ENCODE measurements at regions not wholly inside any gene's neighbourhood (a gene's known extent, or its start where the extent isn't known, plus 50 kb on each side); places are given as distances from the start of the nearest gene placed in this dataset.
"Not testable (repeated sequence)": the region's sequence is repeated elsewhere in the genome, so short reads cannot be mapped to it uniquely, and the experiment has no call there.

DNA sequence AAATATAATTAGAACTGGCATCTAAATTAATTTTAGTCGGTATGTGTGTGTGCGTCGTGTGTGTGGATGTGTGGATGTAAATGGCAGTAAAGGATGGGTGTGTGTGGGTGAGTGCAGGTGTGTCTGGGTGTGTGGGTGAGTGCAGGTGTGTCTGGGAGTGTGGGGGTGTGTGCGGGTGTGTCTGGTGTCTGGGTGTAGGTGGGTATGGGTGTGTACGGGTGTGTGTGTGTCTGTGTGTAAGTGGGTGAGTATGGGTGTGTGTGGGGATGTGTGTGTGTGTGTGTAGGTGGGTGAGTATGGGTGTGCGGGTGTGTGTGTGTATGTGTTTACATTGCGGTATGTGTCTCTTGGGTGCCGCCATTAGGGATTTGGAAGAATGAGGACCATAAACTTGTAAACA, 55.0 kb downstream of the OR11H1 start:
- H3K27ac Mint-ChIP-seq, DNase-seq, H3K9me3 Mint-ChIP-seq, ATAC-seq, H3K4me3 Mint-ChIP-seq, H3K27me3 Mint-ChIP-seq, H3K4me1 Mint-ChIP-seq, POLR2A ChIA-PET, H3K36me3 Mint-ChIP-seq: not testable (repeated sequence)

DNA sequence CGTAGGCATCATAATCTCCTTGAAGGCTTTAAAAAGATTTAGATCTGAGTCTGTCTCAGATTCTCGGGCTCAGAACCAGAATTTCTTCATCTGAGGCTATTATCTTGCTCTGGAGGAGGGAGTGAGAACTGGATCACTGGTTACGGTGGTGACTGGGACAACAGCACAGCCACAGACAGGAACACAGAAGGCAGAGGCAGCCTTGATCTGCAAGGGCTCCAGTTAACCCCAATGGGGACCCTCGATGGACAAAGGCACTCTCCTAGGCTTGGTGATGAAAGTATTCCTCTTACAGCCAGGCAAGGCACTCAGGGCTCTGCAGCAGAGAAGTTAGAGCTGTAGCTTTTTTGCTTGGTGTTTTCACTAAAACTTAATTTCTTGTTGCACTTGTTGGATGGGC, 74.2 kb downstream of the OR11H1 start:
- H3K36me3 Mint-ChIP-seq, POLR2A ChIA-PET, DNase-seq, H3K27ac Mint-ChIP-seq, H3K4me3 Mint-ChIP-seq, H3K27me3 Mint-ChIP-seq, ATAC-seq, H3K4me1 Mint-ChIP-seq, H3K9me3 Mint-ChIP-seq: not testable (repeated sequence)

GRCh38 chr22:15603111-15603510, 75.1 kb downstream of the OR11H1 start:
- POLR2A ChIA-PET, H3K27me3 Mint-ChIP-seq, H3K36me3 Mint-ChIP-seq, DNase-seq, H3K27ac Mint-ChIP-seq, H3K4me3 Mint-ChIP-seq, H3K9me3 Mint-ChIP-seq, ATAC-seq, H3K4me1 Mint-ChIP-seq: not testable (repeated sequence)

- H3K4me3 Mint-ChIP-seq, POLR2A ChIA-PET, DNase-seq, H3K36me3 Mint-ChIP-seq, H3K9me3 Mint-ChIP-seq, H3K4me1 Mint-ChIP-seq, H3K27me3 Mint-ChIP-seq, H3K27ac Mint-ChIP-seq: not testable (repeated sequence)
- peak in 1 of 2 donors; percentile 18 for ATAC-seq
Observed at GRCh38 chr22:15604176-15604575, 76.2 kb downstream of the OR11H1 start.

DNA sequence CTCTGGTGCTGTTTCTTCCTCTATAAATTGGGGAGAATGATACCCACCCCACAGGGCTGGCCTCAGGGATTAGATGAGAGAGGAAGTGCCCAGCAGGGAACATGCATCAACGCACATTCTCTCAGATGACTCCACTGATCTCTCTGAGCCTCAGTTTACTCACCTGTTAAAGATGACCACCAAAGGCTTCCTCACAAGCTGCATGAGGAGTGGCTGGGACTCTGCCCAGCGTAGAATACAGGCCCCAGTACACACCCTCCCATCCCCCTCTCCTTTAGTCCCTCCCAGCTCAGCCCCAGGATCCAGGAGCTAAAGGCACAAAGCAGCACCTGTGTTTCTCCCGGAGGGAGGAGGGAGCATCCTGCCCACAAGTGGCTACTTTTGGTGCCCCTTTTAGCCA, 76.7 kb downstream of the OR11H1 start:
- H3K27me3 Mint-ChIP-seq, ATAC-seq, H3K4me1 Mint-ChIP-seq, POLR2A ChIA-PET, H3K9me3 Mint-ChIP-seq, H3K27ac Mint-ChIP-seq, DNase-seq, H3K36me3 Mint-ChIP-seq, H3K4me3 Mint-ChIP-seq: not testable (repeated sequence)

DNA sequence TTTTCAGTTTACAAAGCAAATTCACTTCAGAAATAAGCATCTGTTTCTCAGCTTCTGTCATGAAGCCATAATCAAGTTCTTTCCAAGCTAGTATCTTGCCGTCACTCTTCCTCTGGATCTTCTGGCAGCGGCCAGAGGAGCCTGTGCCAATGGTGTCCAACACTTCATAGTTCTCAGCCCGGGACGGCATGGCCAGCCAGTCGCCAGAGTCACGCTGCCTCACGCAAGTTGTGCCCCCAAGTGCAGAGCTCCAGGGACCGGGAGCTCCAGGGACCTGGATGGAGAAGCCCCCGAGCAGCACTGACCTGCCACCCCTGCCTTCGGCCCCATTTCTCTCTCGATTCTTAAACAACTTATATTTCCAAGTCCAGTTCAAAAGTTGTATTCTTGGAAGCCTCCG, 76.9 kb upstream of the POTEH start:
- peak in 1 of 10 donors; percentile 46 for DNase-seq
- H3K4me1 Mint-ChIP-seq, H3K27me3 Mint-ChIP-seq, H3K4me3 Mint-ChIP-seq, H3K36me3 Mint-ChIP-seq, H3K27ac Mint-ChIP-seq, H3K9me3 Mint-ChIP-seq, POLR2A ChIA-PET, ATAC-seq: not testable (repeated sequence)

DNA sequence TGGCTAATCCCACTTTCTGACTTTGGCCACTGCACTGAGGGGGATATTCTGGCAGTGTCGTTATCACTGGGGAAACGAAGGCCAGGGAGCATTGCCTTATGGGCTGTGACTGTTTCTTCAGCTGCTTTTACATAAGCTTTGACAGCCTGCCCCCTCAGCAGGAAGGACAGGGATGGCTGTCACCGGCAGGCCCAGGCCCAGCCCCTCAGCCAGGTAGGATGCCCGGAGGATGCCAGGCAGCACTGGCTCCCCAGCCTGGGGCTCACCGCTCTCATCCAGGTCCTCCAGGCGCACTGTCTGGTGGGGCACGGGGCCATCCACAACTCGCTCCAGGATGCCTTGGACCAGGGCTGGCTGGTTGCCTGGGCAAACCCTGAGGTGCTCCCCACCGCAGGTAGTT, 74.7 kb upstream of the POTEH start:
- H3K27ac Mint-ChIP-seq, ATAC-seq, POLR2A ChIA-PET, H3K4me3 Mint-ChIP-seq, H3K27me3 Mint-ChIP-seq, H3K4me1 Mint-ChIP-seq, DNase-seq, H3K9me3 Mint-ChIP-seq, H3K36me3 Mint-ChIP-seq: not testable (repeated sequence)

GRCh38 chr22:15628224-15628623, 61.6 kb upstream of the POTEH start:
- H3K9me3 Mint-ChIP-seq, H3K27me3 Mint-ChIP-seq, DNase-seq, H3K4me3 Mint-ChIP-seq, ATAC-seq, H3K4me1 Mint-ChIP-seq, H3K27ac Mint-ChIP-seq, POLR2A ChIA-PET, H3K36me3 Mint-ChIP-seq: not testable (repeated sequence)

GRCh38 chr22:15636765-15637164, 53.1 kb upstream of the POTEH start:
- H3K27ac Mint-ChIP-seq, H3K9me3 Mint-ChIP-seq, H3K36me3 Mint-ChIP-seq, H3K4me3 Mint-ChIP-seq, ATAC-seq, H3K27me3 Mint-ChIP-seq, H3K4me1 Mint-ChIP-seq, POLR2A ChIA-PET, DNase-seq: not testable (repeated sequence)

DNA sequence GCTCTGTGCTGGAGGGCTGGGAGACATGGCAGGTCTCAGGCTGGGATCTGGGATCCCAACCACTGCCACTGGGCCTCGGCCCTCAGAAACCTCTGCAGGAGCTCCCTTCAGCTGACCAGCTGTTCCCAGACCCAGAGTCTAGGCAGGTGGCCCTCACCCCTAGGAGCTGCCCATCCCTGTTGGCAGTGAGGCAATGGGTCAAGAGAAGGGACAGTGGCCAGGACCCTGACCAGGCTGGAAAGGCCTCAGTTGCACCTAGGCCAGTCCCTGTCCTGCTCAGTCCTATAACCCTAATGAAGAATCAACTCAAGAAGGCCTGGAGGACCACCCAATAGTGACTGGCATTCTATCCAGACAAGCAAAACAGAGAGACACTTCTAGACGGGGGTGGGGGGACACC, 52.4 kb upstream of the POTEH start:
- H3K36me3 Mint-ChIP-seq, H3K27ac Mint-ChIP-seq, H3K4me3 Mint-ChIP-seq, DNase-seq, POLR2A ChIA-PET, H3K9me3 Mint-ChIP-seq, H3K27me3 Mint-ChIP-seq, ATAC-seq, H3K4me1 Mint-ChIP-seq: not testable (repeated sequence)

- H3K4me3 Mint-ChIP-seq, H3K27me3 Mint-ChIP-seq, H3K9me3 Mint-ChIP-seq, DNase-seq, H3K27ac Mint-ChIP-seq, POLR2A ChIA-PET, H3K36me3 Mint-ChIP-seq, ATAC-seq, H3K4me1 Mint-ChIP-seq: not testable (repeated sequence)
Observed at GRCh38 chr22:15637886-15638285, 51.9 kb upstream of the POTEH start.
